WTC11 (cell line): ENCODE measurements at regions not wholly inside any gene's neighbourhood (a gene's known extent, or its start where the extent isn't known, plus 50 kb on each side); places are given as distances from the start of the nearest gene placed in this dataset.

Source experiments
- ATAC-seq: fragments of 200-7000 bp; cut with Tn5 transposase; 2 replicates; pipeline ENCODE4 v1.10.0; 2021; ENCODE audit warnings: mild to moderate bottlenecking, moderate library complexity
- CTCF ChIA-PET: fragments of 300-600 bp; sonication (Branson Sonifier 250); formaldehyde crosslinking; loops from one replicate; lab custom pipeline; 2021; ENCODE audit warnings: antibody characterized with exemption; lab: Charles Lee
- POLR2A ChIA-PET: fragments of 350-600 bp; sonication (Branson Sonifier 250); formaldehyde crosslinking; loops from one replicate; lab custom pipeline; 2021; ENCODE audit warnings: antibody characterized with exemption; lab: Charles Lee
- DNase-seq: peaks from one replicate; pipeline ENCODE4 v3.0.0; 2021; ENCODE audit warnings: low spot score
- H3K27ac Mint-ChIP-seq: 2 replicates; pipeline ENCODE4 v1.8.0; 2021; ENCODE audit warnings: mixed read lengths
- H3K27me3 Mint-ChIP-seq: 2 replicates; pipeline ENCODE4 v1.8.0; 2021; ENCODE audit warnings: low read depth, mild to moderate bottlenecking, moderate library complexity, mixed read lengths
- H3K36me3 Mint-ChIP-seq: 2 replicates; pipeline ENCODE4 v1.8.0; 2021; ENCODE audit warnings: mixed read lengths
- H3K4me1 Mint-ChIP-seq: 2 replicates; pipeline ENCODE4 v1.8.0; 2022; ENCODE audit warnings: mixed read lengths
- H3K4me3 Mint-ChIP-seq: 2 replicates; pipeline ENCODE4 v1.8.0; 2021; ENCODE audit warnings: mild to moderate bottlenecking, moderate library complexity, mixed read lengths
- H3K9me3 Mint-ChIP-seq: 2 replicates; pipeline ENCODE4 v1.8.0; 2021; ENCODE audit warnings: mixed read lengths
- AR ChIP-seq: fragments of 250-450 bp; sonication (Bioruptor Pico); IDR thresholded peaks from 2 replicates; pipeline ENCODE4 v1.9.0; 2021; ENCODE audit warnings: mild to moderate bottlenecking
- ATF1 ChIP-seq: sonication (generic); formaldehyde crosslinking; IDR thresholded peaks from 2 replicates; pipeline ENCODE4 v1.8.1; 2023; ENCODE audit warnings: mild to moderate bottlenecking, moderate library complexity, missing genetic modification reagents
- ATF3 ChIP-seq: sonication (generic); formaldehyde crosslinking; conservative IDR thresholded peaks from 2 replicates; pipeline ENCODE4 v1.8.1; 2022; ENCODE audit warnings: mild to moderate bottlenecking, missing genetic modification reagents
- ATF6 ChIP-seq: sonication (generic); formaldehyde crosslinking; IDR thresholded peaks from 2 replicates; pipeline ENCODE4 v1.8.1; 2023; ENCODE audit warnings: mild to moderate bottlenecking, missing genetic modification reagents
- CREM ChIP-seq: sonication (generic); formaldehyde crosslinking; IDR thresholded peaks from 2 replicates; pipeline ENCODE4 v1.8.1; 2022; ENCODE audit warnings: mild to moderate bottlenecking, missing genetic modification reagents, moderate library complexity
- ETV6 ChIP-seq: sonication (generic); formaldehyde crosslinking; IDR thresholded peaks from 2 replicates; pipeline ENCODE4 v1.8.1; 2022; ENCODE audit warnings: mild to moderate bottlenecking, missing genetic modification reagents
- FOXK1 ChIP-seq: sonication (generic); formaldehyde crosslinking; IDR thresholded peaks from 2 replicates; pipeline ENCODE4 v1.8.0; 2022; ENCODE audit warnings: mild to moderate bottlenecking, moderate library complexity, missing genetic modification reagents
- GRHL2 ChIP-seq: fragments of 250-450 bp; sonication (Bioruptor Pico); IDR thresholded peaks from 2 replicates; pipeline ENCODE4 v1.8.0; 2022; ENCODE audit warnings: mild to moderate bottlenecking, moderate library complexity; ENCODE audit not compliant: insufficient replicate concordance, severe bottlenecking
- NFE2L1 ChIP-seq: sonication (generic); formaldehyde crosslinking; IDR thresholded peaks from 2 replicates; pipeline ENCODE4 v1.8.1; 2023; ENCODE audit warnings: missing genetic modification reagents
- NFYB ChIP-seq: sonication (generic); formaldehyde crosslinking; conservative IDR thresholded peaks from 2 replicates; pipeline ENCODE4 v1.8.0; 2022; ENCODE audit warnings: low read depth, missing genetic modification reagents
- OVOL2 ChIP-seq: fragments of 250-450 bp; sonication (Bioruptor Pico); IDR thresholded peaks from 2 replicates; pipeline ENCODE4 v1.9.0; 2021; ENCODE audit warnings: mild to moderate bottlenecking, borderline replicate concordance
- PREB ChIP-seq: sonication (generic); formaldehyde crosslinking; IDR thresholded peaks from 2 replicates; pipeline ENCODE4 v1.8.1; 2022; ENCODE audit warnings: mild to moderate bottlenecking, missing genetic modification reagents, moderate library complexity, borderline replicate concordance
- RORB ChIP-seq: fragments of 250-450 bp; sonication (Bioruptor Pico); IDR thresholded peaks from 2 replicates; pipeline ENCODE4 v1.9.0; 2021; ENCODE audit warnings: mild to moderate bottlenecking
- ZBTB21 ChIP-seq: sonication (generic); formaldehyde crosslinking; IDR thresholded peaks from 2 replicates; pipeline ENCODE4 v1.8.1; 2023; ENCODE audit warnings: mild to moderate bottlenecking, missing genetic modification reagents, borderline replicate concordance
- ZNF232 ChIP-seq: sonication (generic); formaldehyde crosslinking; IDR thresholded peaks from 2 replicates; pipeline ENCODE4 v1.8.0; 2022; ENCODE audit warnings: mild to moderate bottlenecking, missing genetic modification reagents
- ZNF263 ChIP-seq: sonication (generic); formaldehyde crosslinking; IDR thresholded peaks from 2 replicates; pipeline ENCODE4 v1.8.1; 2022; ENCODE audit warnings: low read depth, mild to moderate bottlenecking, moderate library complexity, missing genetic modification reagents
- TF ChIP-seq, protein P1 (sequence below): sonication (generic); formaldehyde crosslinking; IDR thresholded peaks from 2 replicates; pipeline ENCODE4 v1.8.1; 2022; ENCODE audit warnings: low read depth, mild to moderate bottlenecking, moderate library complexity, missing genetic modification reagents, borderline replicate concordance
- TF ChIP-seq, protein P2 (sequence below): fragments of 250-450 bp; sonication (Bioruptor Pico); IDR thresholded peaks from 2 replicates; pipeline ENCODE4 v1.9.0; 2021; ENCODE audit warnings: moderate library complexity, mild to moderate bottlenecking, inconsistent platforms, borderline replicate concordance
- TF ChIP-seq, protein P3 (sequence below): sonication (generic); formaldehyde crosslinking; IDR thresholded peaks from 2 replicates; pipeline ENCODE4 v1.8.0; 2022; ENCODE audit warnings: mild to moderate bottlenecking, missing genetic modification reagents
- TF ChIP-seq, protein P4 (sequence below): sonication (generic); formaldehyde crosslinking; IDR thresholded peaks from 2 replicates; pipeline ENCODE4 v1.8.0; 2022; ENCODE audit warnings: mild to moderate bottlenecking, missing genetic modification reagents
- TF ChIP-seq, protein P5 (sequence below): sonication (generic); formaldehyde crosslinking; IDR thresholded peaks from 2 replicates; pipeline ENCODE4 v1.8.0; 2022; ENCODE audit warnings: mild to moderate bottlenecking, missing genetic modification reagents

- no peak for TF ChIP-seq ZNF263
These were observed 177.1 kb upstream of the CHRNA7 start (continued) for GRCh38 chr15:31852933-31853799.

- H3K36me3 Mint-ChIP-seq, result no peaks in the 10 kb centered on the region; the same call in 1 of the 2 replicates
- TF ChIP-seq, protein P1, sequence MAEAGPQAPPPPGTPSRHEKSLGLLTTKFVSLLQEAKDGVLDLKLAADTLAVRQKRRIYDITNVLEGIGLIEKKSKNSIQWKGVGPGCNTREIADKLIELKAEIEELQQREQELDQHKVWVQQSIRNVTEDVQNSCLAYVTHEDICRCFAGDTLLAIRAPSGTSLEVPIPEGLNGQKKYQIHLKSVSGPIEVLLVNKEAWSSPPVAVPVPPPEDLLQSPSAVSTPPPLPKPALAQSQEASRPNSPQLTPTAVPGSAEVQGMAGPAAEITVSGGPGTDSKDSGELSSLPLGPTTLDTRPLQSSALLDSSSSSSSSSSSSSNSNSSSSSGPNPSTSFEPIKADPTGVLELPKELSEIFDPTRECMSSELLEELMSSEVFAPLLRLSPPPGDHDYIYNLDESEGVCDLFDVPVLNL (CRISPR knock-in tag), result no peak
- TF ChIP-seq ATF6 (CRISPR knock-in tag) (no peak), RORB (CRISPR knock-in tag) (no peak), PREB (CRISPR knock-in tag) (no peak), NFE2L1 (CRISPR knock-in tag) (no peak), ATF3 (CRISPR knock-in tag) (no peak), ZNF232 (CRISPR knock-in tag) (no peak), ETV6 (CRISPR knock-in tag) (no peak), AR (no peak), CREM (no peak), NFYB (CRISPR knock-in tag) (no peak), ZBTB21 (CRISPR knock-in tag) (no peak), OVOL2 (CRISPR knock-in tag) (no peak), GRHL2 (no peak), FOXK1 (no peak), ATF1 (CRISPR knock-in tag) (no peak)
- TF ChIP-seq, protein P2, sequence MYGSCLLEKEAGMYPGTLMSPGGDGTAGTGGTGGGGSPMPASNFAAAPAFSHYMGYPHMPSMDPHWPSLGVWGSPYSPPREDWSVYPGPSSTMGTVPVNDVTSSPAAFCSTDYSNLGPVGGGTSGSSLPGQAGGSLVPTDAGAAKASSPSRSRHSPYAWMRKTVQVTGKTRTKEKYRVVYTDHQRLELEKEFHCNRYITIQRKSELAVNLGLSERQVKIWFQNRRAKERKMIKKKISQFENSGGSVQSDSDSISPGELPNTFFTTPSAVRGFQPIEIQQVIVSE (CRISPR knock-in tag), result no peak
- TF ChIP-seq, protein P3, sequence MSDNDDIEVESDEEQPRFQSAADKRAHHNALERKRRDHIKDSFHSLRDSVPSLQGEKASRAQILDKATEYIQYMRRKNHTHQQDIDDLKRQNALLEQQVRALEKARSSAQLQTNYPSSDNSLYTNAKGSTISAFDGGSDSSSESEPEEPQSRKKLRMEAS (CRISPR knock-in tag), result no peak
- TF ChIP-seq, protein P4, sequence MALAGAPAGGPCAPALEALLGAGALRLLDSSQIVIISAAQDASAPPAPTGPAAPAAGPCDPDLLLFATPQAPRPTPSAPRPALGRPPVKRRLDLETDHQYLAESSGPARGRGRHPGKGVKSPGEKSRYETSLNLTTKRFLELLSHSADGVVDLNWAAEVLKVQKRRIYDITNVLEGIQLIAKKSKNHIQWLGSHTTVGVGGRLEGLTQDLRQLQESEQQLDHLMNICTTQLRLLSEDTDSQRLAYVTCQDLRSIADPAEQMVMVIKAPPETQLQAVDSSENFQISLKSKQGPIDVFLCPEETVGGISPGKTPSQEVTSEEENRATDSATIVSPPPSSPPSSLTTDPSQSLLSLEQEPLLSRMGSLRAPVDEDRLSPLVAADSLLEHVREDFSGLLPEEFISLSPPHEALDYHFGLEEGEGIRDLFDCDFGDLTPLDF (CRISPR knock-in tag), result no peak
- TF ChIP-seq, protein P5, sequence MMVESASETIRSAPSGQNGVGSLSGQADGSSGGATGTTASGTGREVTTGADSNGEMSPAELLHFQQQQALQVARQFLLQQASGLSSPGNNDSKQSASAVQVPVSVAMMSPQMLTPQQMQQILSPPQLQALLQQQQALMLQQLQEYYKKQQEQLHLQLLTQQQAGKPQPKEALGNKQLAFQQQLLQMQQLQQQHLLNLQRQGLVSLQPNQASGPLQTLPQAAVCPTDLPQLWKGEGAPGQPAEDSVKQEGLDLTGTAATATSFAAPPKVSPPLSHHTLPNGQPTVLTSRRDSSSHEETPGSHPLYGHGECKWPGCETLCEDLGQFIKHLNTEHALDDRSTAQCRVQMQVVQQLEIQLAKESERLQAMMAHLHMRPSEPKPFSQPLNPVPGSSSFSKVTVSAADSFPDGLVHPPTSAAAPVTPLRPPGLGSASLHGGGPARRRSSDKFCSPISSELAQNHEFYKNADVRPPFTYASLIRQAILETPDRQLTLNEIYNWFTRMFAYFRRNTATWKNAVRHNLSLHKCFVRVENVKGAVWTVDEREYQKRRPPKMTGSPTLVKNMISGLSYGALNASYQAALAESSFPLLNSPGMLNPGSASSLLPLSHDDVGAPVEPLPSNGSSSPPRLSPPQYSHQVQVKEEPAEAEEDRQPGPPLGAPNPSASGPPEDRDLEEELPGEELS (CRISPR knock-in tag), result no peak
- ChIA-PET POLR2A (no interaction called here), CTCF (interaction anchor here (0.9 to 1.7 kb wide), 5 partner anchors 11 to 173 kb away, joined by 3 to 12 read pairs (median 5); no protein-coding TSS in a partner anchor)
- no peak overlapping the region for H3K4me3 Mint-ChIP-seq
- no peaks in the 10 kb centered on the region; the same call in 1 of the 2 replicates for H3K27me3 Mint-ChIP-seq
- ATAC-seq (no peak), DNase-seq (no peak)
- H3K27ac Mint-ChIP-seq, result no peak overlapping the region
- H3K9me3 Mint-ChIP-seq, result peaks cover 14% of the 10 kb centered on the region
- peaks cover 17% of the 10 kb centered on the region for H3K4me1 Mint-ChIP-seq
These were observed 173.7 kb upstream of the CHRNA7 start for GRCh38 chr15:31856581-31856980.
